Midbrain (tissue), 1 donor: ENCODE measurements at regions not wholly inside any gene's neighbourhood (a gene's known extent, or its start where the extent isn't known, plus 50 kb on each side); places are given as distances from the start of the nearest gene placed in this dataset.
"Not testable (repeated sequence)": the region's sequence is repeated elsewhere in the genome, so short reads cannot be mapped to it uniquely, and the experiment has no call there.

ENCODE experiments used
- DNase-seq: peaks from one replicate; lab custom pipeline; 2025; lab: John Stamatoyannopoulos, UW

DNA sequence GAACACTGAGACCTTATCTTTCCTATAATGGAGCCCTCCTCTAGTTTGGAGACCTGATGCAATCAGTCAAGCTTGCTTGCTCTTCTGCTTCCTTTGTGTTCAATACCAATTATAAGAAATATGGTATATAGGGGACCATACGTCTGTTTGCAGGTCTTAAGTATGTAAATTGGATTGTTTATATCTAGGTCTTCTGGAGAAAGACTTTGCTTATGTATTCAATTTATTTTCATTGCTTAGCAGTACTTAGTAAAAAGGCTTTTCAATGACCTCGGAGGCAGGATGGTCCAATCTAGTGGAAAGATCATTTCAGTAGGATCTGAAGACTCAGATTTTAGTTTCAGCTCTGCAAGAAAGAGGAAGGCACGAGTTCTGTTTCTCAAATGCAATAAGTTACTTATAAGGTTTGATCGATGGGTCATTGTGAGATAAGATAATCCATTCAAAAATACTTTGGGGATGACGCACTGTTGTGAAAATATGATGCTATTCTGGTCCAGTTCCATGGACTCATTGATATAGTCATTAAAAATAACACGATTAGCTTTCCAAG lies 571.6 kb downstream of the SH2D4B start:
- DNase-seq, result no peak

DNA sequence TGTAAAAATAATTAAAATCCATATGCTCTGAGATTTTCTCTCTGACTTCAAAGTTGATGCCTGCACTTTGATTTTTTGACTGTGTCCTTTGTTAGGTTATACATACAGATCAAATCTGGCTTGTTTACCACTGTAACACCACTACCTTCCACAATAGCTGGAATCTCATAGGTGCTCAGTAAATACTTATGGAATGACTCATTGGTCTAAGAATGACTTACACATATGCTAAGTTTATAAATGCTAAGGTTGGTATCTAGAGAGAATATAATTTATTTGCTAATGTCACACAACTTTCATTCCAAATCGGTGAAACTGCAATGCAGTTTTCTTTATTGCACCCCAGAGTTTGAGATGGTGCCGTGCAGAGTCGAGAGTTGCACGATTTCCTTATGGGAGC lies 578.5 kb downstream of the SH2D4B start:
- DNase-seq, result no peak

DNA sequence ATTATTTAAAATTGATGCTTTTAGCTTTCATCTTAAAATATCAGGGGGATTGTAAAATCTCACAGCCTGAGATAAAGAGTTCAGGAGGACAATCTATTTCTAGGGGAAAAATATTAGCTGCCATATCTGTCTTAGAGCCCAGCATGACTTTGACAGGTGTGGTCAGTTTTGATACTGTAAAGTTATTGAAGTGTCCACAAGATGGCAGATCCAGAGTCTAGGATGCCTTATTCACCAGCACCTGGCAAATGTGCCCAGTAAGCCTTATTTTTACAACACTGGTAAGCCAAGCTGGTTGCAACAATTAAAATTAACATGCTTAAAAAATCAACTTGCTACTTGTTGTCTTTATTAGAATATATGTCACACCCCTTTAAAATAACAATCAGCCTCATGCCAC lies 579.3 kb downstream of the SH2D4B start:
- no peak for DNase-seq

DNA sequence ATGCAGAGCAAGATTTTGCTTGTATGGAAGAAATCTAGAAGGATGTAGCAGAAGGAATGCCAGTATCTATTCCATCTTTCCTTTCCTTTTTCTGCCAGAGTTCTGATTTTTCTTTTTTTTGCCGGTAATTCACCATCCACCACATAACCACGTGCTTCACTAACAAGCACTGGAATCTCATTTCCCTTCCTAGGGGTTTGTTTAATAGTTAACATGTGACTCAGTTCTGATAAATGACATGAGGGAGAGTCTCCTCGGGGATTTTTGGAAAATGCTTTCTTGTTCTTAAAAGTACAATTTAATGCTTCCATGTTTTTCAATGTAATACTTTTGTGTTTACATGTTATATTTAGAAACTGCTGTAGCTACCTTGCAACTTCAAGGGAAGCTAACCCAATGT lies 590.2 kb downstream of the SH2D4B start:
- DNase-seq, result no peak

DNA sequence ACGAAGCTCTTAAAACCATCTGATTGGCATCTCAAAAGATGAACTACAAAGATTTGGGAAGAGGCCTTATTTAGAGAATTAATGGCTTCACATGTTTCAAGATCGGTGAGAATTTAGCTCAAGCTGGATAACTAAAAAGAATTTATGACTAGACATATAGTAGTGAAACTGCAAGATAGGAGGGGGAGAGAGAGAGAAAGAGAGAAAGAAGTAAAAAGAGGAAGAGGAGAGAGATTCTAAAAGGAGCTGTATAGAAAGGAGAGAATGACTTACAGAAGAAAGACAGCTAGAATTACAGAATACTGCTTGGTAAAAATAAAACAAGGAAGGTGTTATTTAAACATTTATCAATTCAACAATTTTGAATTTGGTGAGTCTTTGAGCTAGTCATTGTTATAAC lies 592.3 kb downstream of the SH2D4B start:
- DNase-seq, result no peak

DNA sequence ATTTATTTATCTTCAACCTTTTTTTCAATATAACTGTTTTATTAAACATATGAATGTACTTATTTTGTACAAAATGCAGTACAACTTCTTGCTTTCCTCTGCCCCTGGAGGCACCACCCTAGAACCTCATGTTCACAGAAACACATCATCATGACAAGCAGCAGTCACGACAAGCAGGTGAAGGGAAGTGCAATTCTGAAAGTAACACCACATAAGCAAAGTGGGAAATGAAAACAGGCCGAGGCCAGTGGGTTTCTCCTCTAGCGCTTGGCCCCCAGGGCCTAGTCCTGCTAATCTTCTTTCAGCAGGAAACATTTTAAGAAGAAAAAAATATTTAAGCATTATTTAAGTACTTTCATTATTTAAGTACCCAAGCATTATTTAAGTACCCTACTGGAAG lies 598.1 kb downstream of the SH2D4B start:
- no peak for DNase-seq

DNA sequence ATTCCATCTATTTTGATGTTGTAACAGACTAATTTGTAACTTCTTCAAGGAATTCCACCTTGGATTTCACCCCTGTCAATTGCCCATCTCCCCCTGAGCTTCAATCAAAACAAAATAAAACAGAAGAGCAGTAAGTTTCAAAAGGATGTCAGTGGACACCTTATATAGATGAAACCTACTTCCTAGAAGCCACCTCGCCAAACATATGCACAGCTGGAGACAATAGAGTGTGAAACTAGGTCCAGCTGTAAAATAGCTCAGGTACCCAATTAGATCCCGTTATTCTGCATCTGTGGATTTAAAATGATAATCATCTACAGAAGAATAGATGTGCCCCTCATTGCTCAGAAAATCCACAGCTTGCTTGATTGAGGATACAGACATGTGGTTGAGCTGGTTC lies 598.6 kb downstream of the SH2D4B start:
- DNase-seq, result no peak

DNA sequence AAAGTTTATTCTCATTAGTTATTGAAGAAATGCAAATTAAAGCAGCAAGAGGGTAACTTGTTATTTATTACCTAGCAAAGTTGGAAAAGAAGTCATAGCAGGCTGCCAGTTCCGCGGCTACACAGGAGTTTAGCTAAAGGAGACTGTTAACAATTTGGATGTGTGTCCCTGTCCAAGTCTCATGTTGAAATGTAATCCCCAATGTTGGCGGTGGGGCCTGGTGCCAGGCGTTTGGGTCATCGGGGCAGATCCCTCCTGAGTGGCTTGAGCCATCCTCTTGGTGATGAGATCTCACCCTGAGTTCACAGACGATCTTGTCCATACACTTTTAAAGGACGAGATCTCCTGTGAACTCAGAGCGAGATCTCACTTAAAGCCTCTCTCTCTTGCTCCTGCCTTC lies 608.3 kb downstream of the SH2D4B start:
- no peak for DNase-seq

DNA sequence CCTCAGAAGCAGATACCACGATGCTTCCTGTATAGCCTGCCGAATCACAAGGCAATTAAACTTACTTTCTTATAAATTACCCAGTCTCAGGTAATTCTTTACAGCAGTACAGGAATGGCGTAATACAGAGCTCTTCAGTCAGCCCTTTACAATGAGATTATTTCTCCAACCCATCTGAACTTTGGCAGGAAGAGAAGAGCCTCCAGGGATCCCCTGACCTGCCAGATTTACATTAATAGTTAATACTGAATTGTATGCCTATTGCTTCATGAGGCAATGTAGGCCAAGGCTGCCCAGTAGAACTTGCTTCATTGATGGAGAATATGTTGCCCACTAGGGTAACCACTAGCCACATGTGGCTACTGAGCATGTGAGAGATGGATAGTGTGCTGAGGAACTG lies 608.7 kb downstream of the SH2D4B start:
- no peak for DNase-seq

DNA sequence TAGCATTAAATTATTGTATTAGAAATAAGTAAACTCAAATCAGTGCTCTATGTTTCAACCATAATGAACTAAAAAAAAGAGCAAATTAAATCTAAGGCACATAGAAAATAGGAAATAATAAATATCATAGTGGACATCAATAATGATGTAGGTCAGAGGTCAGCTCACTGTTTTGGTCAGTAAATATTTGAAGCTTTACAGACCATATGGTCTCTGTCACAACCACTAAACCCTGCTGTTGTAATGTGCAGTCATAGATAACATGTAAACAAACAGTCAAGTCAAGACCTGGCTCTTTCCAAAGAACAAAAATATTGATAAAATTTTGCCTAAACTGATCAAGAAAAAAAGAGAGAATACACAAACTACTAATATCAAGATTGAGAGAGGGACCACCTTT lies 615.0 kb downstream of the SH2D4B start:
- DNase-seq, result no peak

DNA sequence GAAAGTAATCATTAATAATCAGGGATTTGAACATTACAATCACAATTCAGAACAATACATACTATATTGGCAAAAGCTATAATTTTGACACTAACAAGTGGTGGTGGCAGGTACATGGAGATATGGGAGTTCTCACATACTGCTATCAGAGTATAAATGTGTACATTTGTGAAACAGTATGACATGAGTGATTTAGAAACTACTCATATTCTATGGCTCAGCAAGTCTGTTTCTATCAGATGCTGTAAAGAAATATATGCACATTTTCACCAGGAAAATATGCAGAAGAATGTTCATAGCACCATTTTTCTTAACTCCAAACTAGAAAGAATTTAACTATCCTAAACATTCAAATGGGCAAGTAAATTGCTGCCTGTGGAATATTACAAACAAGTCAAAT lies 620.0 kb downstream of the SH2D4B start:
- no peak for DNase-seq

DNA sequence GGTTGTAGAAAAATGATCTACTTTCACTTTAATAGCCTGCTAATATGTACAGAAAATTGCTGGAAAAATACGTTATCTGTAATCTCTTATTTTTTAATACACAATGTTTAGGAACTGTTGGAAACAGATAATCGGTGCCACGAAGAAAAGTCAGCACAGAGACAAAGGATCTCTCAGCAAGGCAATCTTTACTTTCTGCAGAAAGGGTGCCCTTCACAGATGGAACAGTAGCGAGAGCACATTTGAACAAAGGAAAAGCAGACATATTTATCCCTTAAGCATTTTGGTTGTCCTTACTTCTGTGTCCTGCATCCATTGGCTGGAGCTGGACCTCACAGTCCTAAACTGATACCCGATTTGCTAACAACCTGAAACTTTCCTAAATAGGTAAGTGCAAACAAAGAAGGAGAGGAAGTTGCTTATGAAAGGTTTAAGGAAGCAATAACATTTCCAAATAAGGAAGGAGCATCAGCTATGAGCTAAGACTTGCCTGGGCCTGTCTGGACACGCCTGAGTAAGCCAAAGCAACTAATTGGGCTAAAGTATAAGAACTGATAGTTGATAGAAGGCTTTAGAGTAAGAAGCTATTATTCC lies 640.0 kb downstream of the SH2D4B start:
- no peak for DNase-seq

DNA sequence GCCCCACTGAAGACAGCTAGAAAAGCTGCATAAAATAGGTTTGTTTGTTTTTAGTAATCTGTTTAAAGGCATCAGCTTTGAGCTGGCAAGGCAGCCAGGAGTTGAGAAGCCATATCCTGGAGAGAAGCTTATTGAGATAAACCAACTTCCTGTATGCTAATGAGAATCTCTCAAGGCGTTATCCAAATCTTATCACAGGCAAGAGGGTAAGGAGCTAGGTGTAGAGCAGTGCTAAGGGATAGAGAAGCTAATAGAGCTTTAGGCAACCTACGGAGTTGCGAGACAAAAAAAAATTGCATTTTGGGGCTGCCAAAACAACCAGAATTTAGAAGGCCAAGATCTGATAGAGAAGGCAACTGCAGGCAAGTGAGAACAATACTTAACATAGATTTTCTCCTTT lies 641.6 kb downstream of the SH2D4B start:
- DNase-seq, result no peak

DNA sequence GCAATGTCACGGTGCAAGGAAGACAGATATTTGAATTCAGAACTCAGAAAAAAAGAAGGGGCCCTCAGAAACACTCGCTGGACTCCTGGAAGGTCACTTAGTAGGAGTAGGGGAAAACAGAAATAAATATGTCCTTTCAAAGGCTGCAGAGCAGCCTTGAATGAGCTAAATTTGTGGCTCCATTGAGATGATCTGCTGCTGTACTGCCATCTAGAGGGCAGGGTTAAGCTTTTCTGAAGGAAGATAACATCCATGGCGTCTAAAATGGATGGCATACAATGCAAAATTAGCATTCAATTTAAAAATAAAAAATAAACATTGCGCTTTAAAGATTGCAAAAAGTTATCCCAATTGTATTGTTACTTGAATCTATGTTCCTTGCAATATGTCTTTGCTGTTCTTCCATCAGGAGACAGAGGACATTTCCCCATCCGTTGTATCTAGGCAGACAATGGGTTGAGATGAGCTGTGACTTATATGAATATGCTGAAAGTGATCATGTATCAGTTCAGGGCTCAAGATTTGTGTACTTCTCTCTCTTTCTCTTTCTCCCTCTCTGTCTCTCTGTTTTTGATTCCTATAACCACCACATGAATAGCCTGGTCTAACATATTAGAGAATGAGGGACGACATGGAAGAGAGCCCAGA lies 642.2 kb downstream of the SH2D4B start:
- peak; percentile 7 for DNase-seq

DNA sequence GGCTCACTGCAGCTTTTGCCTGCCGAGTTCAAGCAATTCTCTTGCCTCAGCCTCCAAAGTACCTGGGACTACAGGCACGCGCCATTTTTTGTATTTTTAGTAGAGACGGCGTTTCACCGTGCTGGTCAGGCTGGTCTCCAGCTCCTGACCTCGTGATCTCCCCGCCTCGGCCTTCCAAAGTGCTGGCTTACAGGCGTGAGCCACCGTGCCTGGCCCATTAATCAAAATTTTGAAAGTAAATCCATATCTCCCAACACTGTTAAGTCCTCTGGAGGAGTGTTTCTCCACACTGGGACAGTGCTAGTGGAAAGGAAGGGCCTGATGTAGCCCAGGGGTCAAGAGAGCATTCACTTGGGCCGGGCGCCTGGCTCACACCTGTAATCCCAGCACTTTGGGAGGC lies 644.6 kb downstream of the SH2D4B start:
- no peak for DNase-seq

DNA sequence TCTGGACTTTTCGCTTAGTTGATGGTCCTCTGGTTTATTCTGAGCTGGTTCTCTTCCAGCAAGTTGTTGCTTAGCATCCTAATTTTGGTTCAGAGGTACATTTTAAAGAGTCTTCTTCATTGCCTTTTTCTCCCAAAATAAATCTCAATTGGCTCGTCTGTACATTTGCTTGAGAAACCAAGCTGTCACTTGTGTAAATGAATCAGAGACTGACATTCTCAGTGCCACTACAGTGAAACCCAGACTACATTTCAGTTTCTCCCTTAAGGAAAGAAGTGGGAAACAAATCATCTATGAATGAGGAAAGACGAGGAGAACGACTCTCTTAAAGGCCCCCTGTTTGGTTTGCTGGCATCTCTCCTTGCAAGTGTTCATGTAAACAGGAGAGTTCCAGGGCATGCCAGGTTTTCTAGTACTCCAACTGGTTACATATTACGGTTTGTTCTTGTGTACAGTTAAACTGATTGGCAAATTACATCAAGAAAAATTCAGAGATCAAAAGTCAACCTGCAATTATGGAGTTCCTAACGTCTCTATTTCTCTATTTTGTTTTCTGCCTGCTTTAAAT lies 654.6 kb downstream of the SH2D4B start:
- no peak for DNase-seq

DNA sequence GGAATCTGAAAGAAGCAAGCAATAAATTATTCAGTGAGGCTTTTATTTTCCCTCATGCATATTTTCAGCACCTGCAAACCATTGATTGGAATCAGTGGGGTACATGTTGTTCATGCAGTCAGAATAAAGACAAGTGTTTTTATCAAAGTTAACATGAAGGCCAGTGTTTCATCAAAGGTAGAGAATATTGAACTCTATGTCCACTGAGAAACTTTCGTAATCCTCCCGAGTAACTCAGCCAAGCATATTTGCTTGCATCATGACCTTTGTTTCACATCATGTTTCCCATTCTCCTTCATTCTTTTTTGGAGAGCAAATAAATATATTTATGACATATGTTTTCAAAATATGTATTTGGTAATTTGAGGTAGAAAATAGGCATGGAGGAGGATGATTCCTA lies 663.1 kb downstream of the SH2D4B start:
- no peak for DNase-seq

DNA sequence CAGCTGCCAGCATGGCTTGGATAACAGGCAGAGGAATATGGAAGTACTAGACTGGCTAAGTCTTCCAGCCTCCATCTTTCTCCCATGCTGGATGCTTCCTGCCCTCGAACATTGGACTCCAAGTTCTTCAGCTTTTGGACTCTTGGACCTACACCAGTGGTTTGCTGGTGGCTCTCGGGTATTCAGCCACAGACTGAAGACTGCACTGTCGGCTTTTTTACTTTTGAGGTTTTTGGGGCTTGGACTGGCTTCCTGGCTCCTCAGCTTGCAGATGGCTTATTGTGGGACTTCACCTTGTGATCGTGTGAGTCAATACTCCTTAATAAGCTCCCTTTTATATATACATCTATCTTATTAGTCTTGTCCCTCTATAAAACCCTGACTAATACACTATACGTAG lies 667.6 kb upstream of the NRG3 start:
- DNase-seq, result not testable (repeated sequence)

DNA sequence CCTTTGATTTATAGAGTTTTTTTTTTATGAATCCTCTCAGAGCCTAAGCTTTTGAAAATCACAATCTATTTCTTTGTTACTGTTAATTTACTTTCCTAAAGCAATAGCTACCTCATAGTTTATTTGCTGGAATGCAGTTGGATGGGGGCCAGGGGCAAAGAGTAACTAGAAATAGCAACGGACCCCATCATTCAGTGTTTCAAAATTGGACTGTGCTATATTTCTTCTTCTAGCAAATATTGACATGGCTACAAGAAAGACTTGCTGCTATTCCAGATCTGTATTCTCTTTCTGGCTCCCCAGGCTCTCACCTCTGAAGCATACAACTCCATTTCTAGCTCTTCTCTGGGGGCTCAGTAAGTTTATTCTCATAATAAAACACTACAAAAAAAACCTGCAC lies 661.6 kb upstream of the NRG3 start:
- DNase-seq, result no peak

DNA sequence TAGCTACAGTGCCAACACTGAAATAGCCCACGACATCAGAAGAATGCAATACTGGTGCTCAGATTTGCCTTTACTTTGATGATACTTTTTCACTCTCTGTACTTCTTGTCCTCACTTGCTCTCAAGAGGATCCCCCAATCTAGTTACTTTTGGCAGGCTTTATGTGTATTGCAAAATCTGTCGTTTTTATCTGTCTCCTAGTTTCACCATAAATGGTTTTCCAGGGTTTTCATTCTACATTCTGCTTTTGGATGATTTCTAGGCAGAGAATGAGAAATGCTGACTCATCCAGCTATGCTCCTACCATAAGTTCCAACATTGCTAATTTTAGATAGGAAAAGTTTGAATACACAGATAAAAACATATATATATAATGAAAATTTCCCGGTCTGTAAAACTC lies 659.5 kb upstream of the NRG3 start:
- no peak for DNase-seq

DNA sequence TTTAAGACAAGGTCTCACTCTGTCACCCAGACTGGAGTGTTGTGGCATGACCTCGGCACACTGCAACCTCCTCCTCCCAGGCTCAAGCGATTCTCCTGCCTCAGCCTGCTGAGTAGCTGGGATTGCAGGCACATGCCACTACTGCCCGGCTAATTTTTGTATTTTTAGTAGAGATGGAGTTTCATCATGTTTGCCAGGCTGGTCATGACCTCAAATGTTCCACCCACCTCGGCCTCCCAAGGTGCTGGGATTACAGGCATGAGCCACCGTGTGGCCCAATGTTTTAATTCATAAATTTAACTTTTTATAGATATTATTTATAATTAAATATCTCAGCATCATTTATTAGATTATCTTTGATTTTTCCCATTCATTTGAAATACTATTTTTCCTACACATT lies 658.0 kb upstream of the NRG3 start:
- no peak for DNase-seq

DNA sequence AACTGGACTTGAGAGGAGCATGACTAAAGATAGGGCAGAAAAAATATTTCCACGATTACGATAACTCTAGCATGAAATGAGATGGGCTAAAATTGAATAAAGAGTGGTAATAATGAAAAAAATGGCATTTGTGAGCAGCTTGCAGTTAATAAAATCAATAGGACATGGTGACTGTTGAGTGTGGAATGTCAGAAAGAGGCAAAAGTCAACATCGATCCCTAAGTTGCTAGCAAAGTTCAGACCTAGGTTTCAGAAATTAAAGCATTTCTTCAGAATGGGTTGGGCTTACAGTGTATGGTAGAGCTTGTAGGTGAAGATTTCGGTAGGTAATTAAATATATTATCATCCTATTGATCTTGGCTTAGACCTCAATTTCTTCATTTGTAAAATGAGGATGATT lies 656.7 kb upstream of the NRG3 start:
- no peak for DNase-seq

DNA sequence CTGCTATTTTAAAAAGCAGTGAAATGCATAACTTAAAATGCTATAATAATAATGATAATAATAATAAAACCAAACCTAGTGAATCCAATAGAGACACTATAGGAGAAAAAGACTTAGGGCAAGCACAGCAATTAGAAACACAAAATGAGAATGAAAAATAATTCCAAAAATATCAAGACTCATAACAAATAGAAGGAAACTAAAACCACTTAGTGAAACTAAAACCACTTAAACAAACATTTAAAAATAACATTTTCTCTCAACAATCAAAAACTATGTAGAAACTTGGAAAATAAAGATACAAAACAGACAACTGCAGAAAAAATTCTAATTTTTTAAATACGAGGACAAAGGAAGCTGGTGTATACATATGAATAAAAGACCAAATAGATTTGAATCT lies 655.2 kb upstream of the NRG3 start:
- no peak for DNase-seq

DNA sequence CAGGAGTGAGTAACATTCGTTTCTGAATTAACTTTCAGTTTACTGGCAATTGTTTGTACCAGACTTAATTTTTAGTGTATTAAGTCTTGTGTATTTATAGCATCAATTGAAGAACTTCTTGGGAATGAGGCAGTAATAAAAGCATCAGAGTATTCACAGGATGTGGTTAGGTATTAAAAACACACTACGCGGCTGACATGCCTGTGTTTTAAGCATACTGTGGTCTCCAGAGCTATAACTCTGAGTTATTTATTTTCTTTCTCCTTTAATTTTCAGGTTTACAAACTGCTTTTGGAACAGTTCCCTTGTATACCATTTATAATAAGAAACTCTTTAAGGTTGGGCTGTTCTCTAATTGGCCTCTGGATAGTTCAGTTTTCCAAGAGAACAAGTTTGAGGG lies 626.1 kb upstream of the NRG3 start:
- DNase-seq, result no peak
